Astrocyte of the spinal cord (primary cell): ENCODE measurements at regions not wholly inside any gene's neighbourhood (a gene's known extent, or its start where the extent isn't known, plus 50 kb on each side); places are given as distances from the start of the nearest gene placed in this dataset.
A peak's percentile ranks its signal among the peaks of the same experiment; 100 is the strongest.
"Not testable (repeated sequence)": the region's sequence is repeated elsewhere in the genome, so short reads cannot be mapped to it uniquely, and the experiment has no call there.

Source experiments
- DNase-seq: peaks from one replicate; pipeline ENCODE4 v3.0.0; 2011; ENCODE audit warnings: low read depth, low spot score
- H3K4me3 ChIP-seq: 2 replicates; pipeline ENCODE4 v1.5.1; 2011; ENCODE audit warnings: low read depth, mild to moderate bottlenecking, low read length, moderate library complexity
- in situ Hi-C: cut with HindIII; loops from 2 replicates; pipeline ENCODE4 v1.10.0; 2017; ENCODE audit warnings: low sequenced_read_pairs
- TF ChIP-seq, protein P1 (sequence below): IDR thresholded peaks from 2 replicates; pipeline ENCODE4 v1.5.1; 2012; ENCODE audit warnings: low read depth, mild to moderate bottlenecking, low read length, inconsistent platforms

DNA sequence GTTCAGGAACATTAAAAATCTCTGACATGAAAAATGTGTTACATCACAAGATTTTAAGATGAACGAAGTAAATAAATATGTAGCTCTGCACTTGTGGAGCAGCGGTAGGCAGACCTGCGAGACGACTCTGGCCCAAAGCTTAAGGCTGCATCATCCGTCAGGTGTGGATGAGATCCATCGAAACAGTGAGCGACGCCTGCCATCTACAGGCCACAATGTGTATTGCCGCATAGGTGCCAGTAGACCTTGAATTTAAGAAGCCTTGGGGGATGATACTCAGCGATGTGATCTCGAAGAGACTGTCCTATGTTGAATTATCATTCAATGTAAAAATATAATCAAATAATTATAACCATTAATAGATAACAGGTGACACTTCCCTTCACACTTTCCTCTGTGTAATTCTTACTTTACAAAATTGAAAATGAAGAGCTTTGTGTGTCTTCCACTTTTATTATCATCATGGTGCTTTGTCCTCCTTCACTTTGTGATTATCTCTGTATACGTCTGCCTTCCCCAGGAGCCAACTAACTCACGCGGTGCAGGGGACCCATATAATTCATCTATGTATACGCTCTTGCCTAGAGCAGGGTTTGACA lies 851.0 kb downstream of the RAB28 start:
- in situ Hi-C loops: no loop called here
- no peak overlapping the region for H3K4me3 ChIP-seq
- TF ChIP-seq, protein P1, sequence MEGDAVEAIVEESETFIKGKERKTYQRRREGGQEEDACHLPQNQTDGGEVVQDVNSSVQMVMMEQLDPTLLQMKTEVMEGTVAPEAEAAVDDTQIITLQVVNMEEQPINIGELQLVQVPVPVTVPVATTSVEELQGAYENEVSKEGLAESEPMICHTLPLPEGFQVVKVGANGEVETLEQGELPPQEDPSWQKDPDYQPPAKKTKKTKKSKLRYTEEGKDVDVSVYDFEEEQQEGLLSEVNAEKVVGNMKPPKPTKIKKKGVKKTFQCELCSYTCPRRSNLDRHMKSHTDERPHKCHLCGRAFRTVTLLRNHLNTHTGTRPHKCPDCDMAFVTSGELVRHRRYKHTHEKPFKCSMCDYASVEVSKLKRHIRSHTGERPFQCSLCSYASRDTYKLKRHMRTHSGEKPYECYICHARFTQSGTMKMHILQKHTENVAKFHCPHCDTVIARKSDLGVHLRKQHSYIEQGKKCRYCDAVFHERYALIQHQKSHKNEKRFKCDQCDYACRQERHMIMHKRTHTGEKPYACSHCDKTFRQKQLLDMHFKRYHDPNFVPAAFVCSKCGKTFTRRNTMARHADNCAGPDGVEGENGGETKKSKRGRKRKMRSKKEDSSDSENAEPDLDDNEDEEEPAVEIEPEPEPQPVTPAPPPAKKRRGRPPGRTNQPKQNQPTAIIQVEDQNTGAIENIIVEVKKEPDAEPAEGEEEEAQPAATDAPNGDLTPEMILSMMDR: peak; percentile 87
- DNase-seq: peak; percentile 68

GRCh38 chr4:12615822-12616221 lies 868.3 kb downstream of the RAB28 start:
- no peak for DNase-seq
- TF ChIP-seq, protein P1: no peak
- H3K4me3 ChIP-seq: no peak overlapping the region
- in situ Hi-C loops: no loop called here

DNA sequence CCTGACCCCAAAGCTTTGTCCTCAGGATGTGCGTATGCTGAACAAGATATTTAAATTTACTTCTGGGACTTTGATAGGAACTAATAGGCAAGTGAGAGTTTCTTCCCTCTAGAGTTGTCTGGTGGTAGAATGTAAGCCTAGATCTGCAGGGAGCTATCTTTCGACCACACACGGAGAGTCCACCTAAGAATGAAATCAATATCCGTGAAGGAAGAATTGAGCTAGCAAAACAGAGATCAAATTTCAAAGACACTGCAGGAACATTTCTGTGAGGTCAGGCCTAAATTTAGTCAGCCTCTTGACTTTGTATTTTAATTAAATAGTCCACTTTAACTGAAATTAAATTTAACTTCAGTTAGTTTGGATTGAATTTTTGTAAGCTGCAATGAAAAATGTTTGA lies 871.3 kb downstream of the RAB28 start:
- TF ChIP-seq, protein P1: no peak
- in situ Hi-C loops: no loop called here
- DNase-seq: no peak
- H3K4me3 ChIP-seq: no peak overlapping the region

GRCh38 chr4:12609212-12609875 lies 874.8 kb downstream of the RAB28 start:
- H3K4me3 ChIP-seq, DNase-seq, in situ Hi-C loops: not testable (repeated sequence)

- TF ChIP-seq, protein P1: no peak
- in situ Hi-C loops: no loop called here
- DNase-seq: no peak
- no peak overlapping the region for H3K4me3 ChIP-seq
Observed at GRCh38 chr4:12595986-12596385, 888.2 kb downstream of the RAB28 start.

GRCh38 chr4:12595489-12595888 lies 888.7 kb downstream of the RAB28 start:
- DNase-seq: no peak
- in situ Hi-C loops: no loop called here
- TF ChIP-seq, protein P1: no peak
- no peak overlapping the region for H3K4me3 ChIP-seq

DNA sequence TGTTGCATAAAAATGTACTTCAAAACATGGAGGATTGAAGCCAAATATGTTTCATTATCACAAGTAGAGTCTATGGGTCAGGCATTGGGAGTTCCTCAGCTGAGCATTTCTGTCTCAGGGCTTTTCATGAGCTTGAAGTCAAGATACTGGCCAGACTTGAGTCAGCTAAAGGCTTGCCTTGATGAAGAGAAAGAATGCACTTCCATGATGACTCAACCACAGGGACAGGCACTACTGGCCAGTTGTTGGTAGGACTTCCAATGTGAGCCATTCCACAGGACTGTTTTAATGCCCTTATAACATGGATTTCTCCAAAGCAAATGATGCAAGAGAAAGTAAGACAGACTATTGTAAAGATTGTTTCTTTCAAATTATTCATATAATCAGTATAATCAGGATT lies 895.6 kb downstream of the RAB28 start:
- no peak overlapping the region for H3K4me3 ChIP-seq
- no peak for DNase-seq
- in situ Hi-C loops: no loop called here
- TF ChIP-seq, protein P1: no peak
